Hematopoietic multipotent progenitor cell treated with erythropoietin and hydrocortisone succinate and interleukin-3 and kit ligand, for 6 days (in vitro differentiated cells): ENCODE measurements at regions not wholly inside any gene's neighbourhood (a gene's known extent, or its start where the extent isn't known, plus 50 kb on each side); places are given as distances from the start of the nearest gene placed in this dataset.
A peak's percentile ranks its signal among the peaks of the same experiment; 100 is the strongest.
"Not testable (repeated sequence)": the region's sequence is repeated elsewhere in the genome, so short reads cannot be mapped to it uniquely, and the experiment has no call there.

Experiments used
- DNase-seq: peaks from one replicate; pipeline ENCODE4 v3.0.0-alpha.2; 2015

GRCh38 chr10:133785846-133786602 lies 159.4 kb upstream of the FRG2B start:
- not testable (repeated sequence) for DNase-seq

DNA sequence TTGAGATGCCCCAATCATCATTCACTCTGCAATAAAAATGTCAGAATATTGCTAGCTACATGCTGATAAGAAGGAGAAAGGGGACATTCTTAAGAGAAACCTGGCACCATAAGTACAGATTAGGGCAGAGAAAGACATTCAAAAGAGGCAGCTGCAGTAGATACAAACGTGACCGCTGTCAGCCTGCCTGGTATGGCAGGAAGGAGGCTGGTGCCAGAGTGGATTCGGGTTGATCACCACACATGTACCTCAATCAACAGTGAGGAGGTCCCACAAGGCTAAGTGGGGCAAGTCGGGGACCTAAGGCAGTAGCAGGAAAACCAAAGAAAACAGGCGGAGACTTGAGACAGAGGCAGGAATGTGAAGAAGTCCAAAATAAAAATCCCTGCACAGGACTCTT lies 158.6 kb upstream of the FRG2B start:
- not testable (repeated sequence) for DNase-seq

- DNase-seq, result not testable (repeated sequence)
These were observed 138.7 kb upstream of the FRG2B start for GRCh38 chr10:133765308-133765707.

GRCh38 chr10:133764823-133765209 lies 138.2 kb upstream of the FRG2B start:
- not testable (repeated sequence) for DNase-seq

DNA sequence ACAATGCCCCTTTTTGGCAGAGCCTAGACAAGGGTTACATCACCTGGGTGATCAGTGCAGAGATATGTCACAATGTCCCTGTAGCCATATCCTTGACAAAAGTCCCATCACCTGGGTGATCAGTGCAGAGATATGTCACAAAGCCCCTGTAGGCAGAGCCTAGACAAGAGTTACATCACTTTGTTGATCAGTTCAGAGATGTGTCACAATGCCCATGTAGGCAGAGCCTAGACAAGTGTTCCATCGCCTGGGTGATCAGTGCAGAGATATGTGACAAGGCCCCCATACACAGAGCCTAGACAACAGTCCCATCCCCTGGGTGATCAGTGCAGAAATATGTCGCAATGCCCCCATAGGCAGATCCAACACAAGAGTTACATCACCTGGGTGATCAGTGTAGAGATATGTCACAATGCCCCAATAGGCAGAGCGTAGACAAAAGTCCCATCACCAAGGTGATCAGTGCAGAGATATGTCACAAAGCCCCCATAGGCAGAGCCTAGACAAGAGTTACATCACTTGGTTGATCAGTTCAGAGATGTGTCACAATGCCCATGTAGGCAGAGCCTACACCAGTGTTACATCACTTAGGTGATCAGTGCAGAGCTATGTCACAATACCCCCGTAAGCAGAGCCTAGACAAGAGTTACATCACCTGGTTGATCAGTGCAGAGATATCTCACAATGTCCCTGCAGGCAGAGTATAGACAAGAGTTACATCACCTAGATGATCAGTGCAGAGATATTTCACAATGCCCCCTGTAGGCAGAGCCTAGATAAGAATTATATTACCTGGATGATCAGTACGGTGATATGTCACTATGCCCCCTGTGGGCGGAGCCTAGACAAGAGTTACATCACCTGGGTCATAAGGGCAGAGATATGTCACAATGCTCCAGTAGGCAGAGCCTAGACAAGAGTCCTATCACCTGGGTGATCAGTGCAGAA lies 137.6 kb upstream of the FRG2B start:
- peak; percentile 0 for DNase-seq

- not testable (repeated sequence) for DNase-seq
These were observed 136.6 kb upstream of the FRG2B start for GRCh38 chr10:133763190-133763589.

GRCh38 chr10:133753545-133753944 lies 127.0 kb upstream of the FRG2B start:
- DNase-seq, result not testable (repeated sequence)
